HepG2 (cell line): ENCODE measurements at regions not wholly inside any gene's neighbourhood (a gene's known extent, or its start where the extent isn't known, plus 50 kb on each side); places are given as distances from the start of the nearest gene placed in this dataset.

ENCODE experiments used
- ATF7 ChIP-seq, 2 experiments: fragments of 450-650 bp in 1 of 2; sonication (generic) in 1 of 2; formaldehyde crosslinking in 1 of 2; IDR thresholded peaks; 2 replicates each; pipeline versions ENCODE4 v1.4.0 to v1.6.1; 2016 to 2020; ENCODE audit warnings: antibody characterized with exemption in 1 of 2, mild to moderate bottlenecking in 1 of 2, missing genetic modification reagents in 1 of 2
- BHLHE40 ChIP-seq: IDR thresholded peaks from 2 replicates; pipeline ENCODE4 v1.6.1; 2011; ENCODE audit warnings: low read length, improper control_type of control experiment
- CAMTA2 ChIP-seq: sonication (generic); formaldehyde crosslinking; IDR thresholded peaks from 2 replicates; pipeline ENCODE4 v1.4.0; 2020; ENCODE audit warnings: mild to moderate bottlenecking, missing genetic modification reagents, borderline replicate concordance
- FOXK1 ChIP-seq: sonication (generic); formaldehyde crosslinking; IDR thresholded peaks from 2 replicates; pipeline ENCODE4 v1.4.0; 2020; ENCODE audit warnings: low read depth, missing genetic modification reagents, borderline replicate concordance
- FOXO4 ChIP-seq: sonication (generic); formaldehyde crosslinking; conservative IDR thresholded peaks from 2 replicates; pipeline ENCODE4 v1.8.1; 2023; ENCODE audit warnings: missing genetic modification reagents
- GATA4 ChIP-seq: sonication (generic); IDR thresholded peaks from 2 replicates; pipeline ENCODE4 v1.6.1; 2016; ENCODE audit warnings: antibody characterized with exemption, low read depth, borderline replicate concordance
- LRRFIP1 ChIP-seq: sonication (generic); formaldehyde crosslinking; conservative IDR thresholded peaks from 2 replicates; pipeline ENCODE4 v1.4.0; 2020; ENCODE audit warnings: missing genetic modification reagents
- NFIB ChIP-seq: sonication (generic); formaldehyde crosslinking; IDR thresholded peaks from 2 replicates; pipeline ENCODE4 v1.9.0; 2021; ENCODE audit warnings: missing genetic modification reagents, mild to moderate bottlenecking, borderline replicate concordance
- NFYC ChIP-seq: IDR thresholded peaks from 2 replicates; pipeline ENCODE4 v1.6.1; 2016; ENCODE audit warnings: missing genetic modification reagents, missing compliant biosample characterization
- NR2F2 ChIP-seq: IDR thresholded peaks from 2 replicates; pipeline ENCODE4 v1.6.1; 2012; ENCODE audit warnings: low read depth, inconsistent platforms, borderline replicate concordance
- NR2F6 ChIP-seq, 2 experiments: IDR thresholded peaks; 2 replicates each; pipeline ENCODE4 v1.6.1; 2016; ENCODE audit warnings: antibody characterized with exemption in 1 of 2, mild to moderate bottlenecking in 1 of 2
- SIX4 ChIP-seq: sonication (generic); formaldehyde crosslinking; IDR thresholded peaks from 2 replicates; pipeline ENCODE4 v1.4.0; 2020; ENCODE audit warnings: missing genetic modification reagents
- SMAD9 ChIP-seq: sonication (generic); formaldehyde crosslinking; IDR thresholded peaks from 2 replicates; pipeline ENCODE4 v1.5.1; 2020; ENCODE audit warnings: mild to moderate bottlenecking, missing genetic modification reagents
- TFDP2 ChIP-seq: sonication (generic); formaldehyde crosslinking; IDR thresholded peaks from 2 replicates; pipeline ENCODE4 v1.4.0; 2020; ENCODE audit warnings: missing genetic modification reagents
- UBTF ChIP-seq: sonication (generic); formaldehyde crosslinking; IDR thresholded peaks from 2 replicates; pipeline ENCODE4 v1.4.0; 2020; ENCODE audit warnings: mild to moderate bottlenecking, missing genetic modification reagents
- YY1 ChIP-seq: IDR thresholded peaks from 2 replicates; pipeline ENCODE4 v1.6.1; 2011; ENCODE audit warnings: low read length, low read depth, moderate library complexity, mild to moderate bottlenecking; ENCODE audit not compliant: insufficient read depth, insufficient replicate concordance
- ZBTB49 ChIP-seq: sonication (generic); formaldehyde crosslinking; IDR thresholded peaks from 2 replicates; pipeline ENCODE4 v1.4.0; 2020; ENCODE audit warnings: missing genetic modification reagents, borderline replicate concordance
- ZEB1 ChIP-seq: IDR thresholded peaks from 2 replicates; pipeline ENCODE4 v1.6.1; 2012; ENCODE audit warnings: mild to moderate bottlenecking, low read depth, inconsistent platforms; ENCODE audit not compliant: insufficient replicate concordance
- ZNF850 ChIP-seq: sonication (generic); formaldehyde crosslinking; conservative IDR thresholded peaks from 2 replicates; pipeline ENCODE4 v1.9.0; 2021; ENCODE audit warnings: mild to moderate bottlenecking, missing genetic modification reagents

GRCh38 chr5:74953937-74954720, 87.9 kb upstream of the FAM169A start (continued):
- TF ChIP-seq GATA4 (peak; percentile 87; the same call in 1 of the 2 replicates), NFYC (CRISPR knock-in tag) (no peak), YY1 (no peak), NFIB (CRISPR knock-in tag) (no peak), CAMTA2 (no peak), BHLHE40 (no peak), UBTF (CRISPR knock-in tag) (peak; percentile 48), ZBTB49 (CRISPR knock-in tag) (no peak), FOXK1 (peak; percentile 84; the same call in 1 of the 2 replicates), LRRFIP1 (CRISPR knock-in tag) (no peak), NR2F2 (peak; percentile 71; the same call in 1 of the 2 replicates), ATF7 (IDR thresholded peaks at IDR 0.05) (no peak), ATF7 (CRISPR knock-in tag; IDR thresholded peaks at IDR 0.05) (peak; percentile 64; the same call in 1 of the 2 replicates), ZNF850 (CRISPR knock-in tag) (no peak), SIX4 (peak; percentile 88), NR2F6 (IDR thresholded peaks at IDR 0.05) (peak; percentile 79), NR2F6 (CRISPR knock-in tag; IDR thresholded peaks at IDR 0.05) (peak; percentile 89), SMAD9 (no peak), FOXO4 (CRISPR knock-in tag) (no peak), TFDP2 (CRISPR knock-in tag) (no peak), ZEB1 (no peak)
